GM19397 (cell line): ENCODE measurements at regions not wholly inside any gene's neighbourhood (a gene's known extent, or its start where the extent isn't known, plus 50 kb on each side); places are given as distances from the start of the nearest gene placed in this dataset.

Experiments
- ATAC-seq: cut with Tn5 transposase; IDR thresholded peaks from one replicate; pipeline ENCODE4 v1.9.1; 2021; ENCODE audit warnings: mild to moderate bottlenecking, moderate library complexity; ENCODE audit not compliant: unreplicated experiment

DNA sequence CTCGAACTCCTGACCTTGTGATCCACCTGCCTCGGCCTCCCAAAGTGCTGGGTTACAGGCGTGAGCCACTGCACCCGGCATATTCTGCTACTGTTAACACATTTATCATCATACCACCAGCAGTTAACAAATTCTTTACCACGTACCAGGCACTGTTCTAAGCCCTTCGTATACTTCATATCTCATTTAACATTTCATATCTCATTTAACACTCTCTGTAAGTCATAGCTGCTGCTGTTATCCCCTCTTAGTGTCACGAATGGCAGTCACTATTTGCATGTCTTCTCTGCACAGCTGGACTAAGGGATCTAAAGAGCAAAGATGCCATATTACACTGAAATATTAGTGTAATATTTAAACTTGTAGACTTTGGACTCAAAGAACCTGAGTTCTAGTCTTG, 462.5 kb upstream of the DAB1 start:
- ATAC-seq, result no peak

DNA sequence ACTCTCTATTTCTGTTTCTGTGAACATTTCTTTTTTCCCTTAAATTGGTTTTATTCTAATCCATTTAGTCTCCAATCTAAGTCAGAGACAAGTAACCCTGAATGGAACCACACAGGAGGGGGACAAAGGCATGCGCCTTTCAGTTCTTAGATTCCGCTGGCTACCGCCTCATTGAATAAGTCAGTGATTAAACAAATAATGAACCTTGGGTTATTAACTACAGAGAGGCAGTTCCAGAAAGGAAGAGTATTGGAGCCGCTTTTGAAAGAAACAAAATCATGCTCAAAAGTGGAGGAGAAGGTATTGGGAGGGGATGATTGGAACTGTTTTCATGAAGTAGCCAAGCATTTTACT, 459.8 kb upstream of the DAB1 start:
- ATAC-seq, result no peak

- no peak for ATAC-seq
Observed at GRCh38 chr1:57882934-57883641, 459.2 kb upstream of the DAB1 start.

- no peak for ATAC-seq
Observed at GRCh38 chr1:57882072-57882471, 458.2 kb upstream of the DAB1 start.

GRCh38 chr1:57881639-57882038, 457.8 kb upstream of the DAB1 start:
- no peak for ATAC-seq

- ATAC-seq, result no peak
Observed at GRCh38 chr1:57879700-57880099, 455.8 kb upstream of the DAB1 start.

- ATAC-seq, result no peak
Observed at GRCh38 chr1:57874418-57874877, 450.6 kb upstream of the DAB1 start.

GRCh38 chr1:57872913-57873312, 449.1 kb upstream of the DAB1 start:
- ATAC-seq, result no peak

- ATAC-seq, result no peak
Observed at GRCh38 chr1:57868908-57869307, 445.0 kb upstream of the DAB1 start.

GRCh38 chr1:57868239-57868638, 444.4 kb upstream of the DAB1 start:
- no peak for ATAC-seq

DNA sequence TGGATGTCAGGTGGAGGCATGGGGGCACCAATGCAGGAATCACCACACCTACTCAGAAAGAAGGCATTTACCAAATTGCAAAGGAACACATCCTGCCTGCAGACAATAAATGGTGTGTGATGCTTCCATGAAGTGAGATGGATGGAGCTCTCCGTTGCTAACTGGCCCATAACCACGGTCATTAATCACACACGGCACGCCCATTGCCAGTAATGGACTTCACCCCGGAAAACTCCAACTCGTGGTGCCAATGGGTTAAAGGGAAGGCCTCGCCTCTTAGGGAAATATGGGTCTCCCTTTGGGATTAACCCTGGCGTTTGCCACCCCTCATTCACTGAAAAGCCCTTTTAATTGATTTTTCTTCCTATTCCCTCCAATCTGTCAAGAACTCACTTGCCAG, 443.1 kb upstream of the DAB1 start:
- no peak for ATAC-seq

DNA sequence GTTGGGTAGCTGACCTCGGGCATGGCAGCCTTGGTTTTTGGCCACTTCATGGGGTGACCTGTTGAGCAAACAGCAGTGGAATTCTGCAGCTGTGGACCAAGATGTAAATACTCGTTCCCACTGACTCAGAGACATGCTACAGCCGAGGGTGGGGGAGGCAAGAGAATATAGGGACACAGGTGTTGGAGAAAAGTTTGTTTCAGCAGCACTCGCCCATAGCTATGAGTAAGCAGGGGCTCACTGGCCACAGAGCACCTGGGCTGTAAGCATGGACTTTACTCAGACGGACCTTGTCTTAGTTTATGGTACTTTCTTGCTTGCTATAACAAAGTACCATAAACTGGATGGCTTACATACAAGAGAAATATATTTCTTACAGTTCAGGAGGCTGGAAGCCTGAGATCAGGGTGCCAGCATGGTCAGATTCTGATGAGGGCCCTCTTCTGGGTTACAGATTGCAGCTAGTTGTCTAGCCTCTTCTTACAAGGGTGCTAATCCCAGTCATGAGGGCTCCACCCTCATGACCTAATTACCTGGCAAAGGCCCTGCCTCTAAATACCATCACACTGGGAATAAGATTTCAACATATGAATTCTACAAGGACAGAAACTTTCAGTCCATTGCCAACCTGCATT, 437.2 kb upstream of the DAB1 start:
- ATAC-seq, result no peak

DNA sequence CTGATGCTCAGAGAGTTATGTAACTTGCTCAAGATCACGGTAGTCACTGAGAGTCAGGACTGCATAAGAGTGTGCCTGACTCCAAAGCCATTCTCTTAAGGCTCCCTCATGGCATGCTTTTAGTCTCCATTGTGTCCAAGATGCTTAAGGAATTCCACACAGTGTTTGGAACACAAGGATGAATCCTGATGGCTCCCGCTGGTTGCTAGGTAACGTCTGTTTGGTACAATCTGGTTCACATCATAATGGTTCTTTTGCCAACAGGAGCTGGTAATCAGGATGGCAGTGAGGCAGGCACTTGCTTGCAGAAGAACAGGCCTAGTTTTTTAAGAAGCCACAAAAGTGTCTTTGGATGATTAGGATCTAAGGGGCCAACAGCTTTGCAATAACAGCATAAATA, 436.5 kb upstream of the DAB1 start:
- ATAC-seq, result no peak

GRCh38 chr1:57858740-57859139, 434.9 kb upstream of the DAB1 start:
- ATAC-seq, result no peak

GRCh38 chr1:57857809-57858208, 433.9 kb upstream of the DAB1 start:
- no peak for ATAC-seq

- ATAC-seq, result no peak
Observed at GRCh38 chr1:57854436-57854835, 430.6 kb upstream of the DAB1 start.

DNA sequence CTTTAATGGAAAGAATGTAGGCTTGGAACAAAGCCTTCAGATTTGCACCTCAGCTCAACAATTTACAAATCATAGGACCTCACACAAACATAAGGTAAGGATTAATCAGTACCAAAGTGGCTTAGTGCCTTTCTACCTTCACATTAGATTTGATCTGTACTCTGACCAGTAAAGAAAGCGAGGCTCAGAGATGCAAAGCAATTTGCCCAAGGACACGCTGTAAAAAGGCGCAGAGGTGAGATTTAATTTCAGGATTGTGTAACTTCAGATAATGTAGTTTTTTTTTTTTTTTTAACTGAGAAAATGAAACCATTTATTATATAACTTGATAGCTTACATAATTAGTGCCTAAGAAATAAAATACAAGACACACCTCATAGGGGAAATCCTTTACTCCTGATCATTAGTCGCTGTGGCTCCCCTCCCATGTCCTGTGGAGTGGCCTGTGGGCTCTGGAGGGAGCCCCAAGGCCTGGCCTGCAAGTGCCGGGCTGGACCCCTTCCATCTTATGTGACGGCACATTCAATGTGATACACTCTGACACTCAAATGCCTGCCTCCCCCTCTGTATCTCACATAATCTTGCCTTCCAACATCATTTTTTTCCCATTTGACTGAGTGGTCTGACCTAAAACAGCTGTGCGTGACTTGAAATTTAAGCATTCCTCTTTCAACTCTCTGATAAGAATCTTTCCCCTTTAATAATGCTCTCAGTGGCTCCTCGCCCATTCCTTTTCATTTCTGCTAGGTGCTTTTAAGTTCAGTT, 426.5 kb upstream of the DAB1 start:
- no peak for ATAC-seq

DNA sequence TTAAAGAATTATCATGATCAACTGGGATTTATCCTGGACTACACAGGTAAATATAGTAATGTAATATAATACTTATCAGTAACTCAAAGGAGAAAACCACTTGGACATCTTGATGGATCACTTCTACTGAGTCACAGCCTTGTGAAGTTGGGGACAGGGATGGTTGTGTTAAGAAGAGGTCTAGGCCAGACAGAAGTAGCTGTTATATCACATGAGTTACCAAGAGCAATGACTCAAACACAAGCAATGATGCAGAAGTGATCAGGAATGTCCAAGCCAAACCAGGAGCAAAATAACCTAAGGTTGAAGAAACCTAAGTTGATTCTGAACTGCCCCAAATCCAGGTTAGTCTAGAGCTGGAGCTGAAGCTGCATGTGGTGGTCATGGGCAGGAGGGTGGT, 424.5 kb upstream of the DAB1 start:
- no peak for ATAC-seq

- no peak for ATAC-seq
Observed at GRCh38 chr1:57845041-57845440, 421.2 kb upstream of the DAB1 start.

- ATAC-seq, result no peak
Observed at GRCh38 chr1:57844382-57844980, 420.6 kb upstream of the DAB1 start.

GRCh38 chr1:57843760-57844159, 419.9 kb upstream of the DAB1 start:
- ATAC-seq, result no peak

DNA sequence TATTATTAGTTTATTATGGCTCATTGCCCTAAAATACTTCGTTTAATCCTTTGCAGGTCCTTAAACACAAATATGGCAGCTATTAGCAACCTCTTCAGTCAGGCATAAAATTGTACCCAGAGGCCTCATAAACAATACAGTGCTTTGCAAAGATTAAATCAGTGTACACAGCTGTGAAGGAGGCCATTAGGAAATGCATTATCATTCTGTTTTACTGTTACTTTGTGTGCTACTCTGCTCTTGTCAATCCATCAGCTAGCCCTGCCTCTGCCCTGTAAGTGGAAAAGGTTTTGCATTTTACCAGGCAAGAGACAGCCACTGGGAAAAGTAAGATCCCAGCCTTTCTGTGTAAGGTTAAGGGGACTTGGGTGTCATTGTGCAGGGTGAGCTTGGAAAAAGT, 415.7 kb upstream of the DAB1 start:
- ATAC-seq, result no peak
